Endothelial cell of umbilical vein (primary cell): ENCODE measurements at regions not wholly inside any gene's neighbourhood (a gene's known extent, or its start where the extent isn't known, plus 50 kb on each side); places are given as distances from the start of the nearest gene placed in this dataset.

Source experiments
- CTCF ChIP-seq, 2 donors: IDR thresholded peaks; 1 replicate in 1 of 2; 2 replicates in 1 of 2; pipeline ENCODE4 v1.5.1; 2011; ENCODE audit warnings: low read length in 2 of 2, mild to moderate bottlenecking in 2 of 2, moderate library complexity in 2 of 2, control low read depth in 1 of 2, inconsistent platforms in 1 of 2, low read depth in 1 of 2; ENCODE audit not compliant: insufficient read depth in 1 of 2; ENCODE audit errors: extremely low read depth in 1 of 2
- EZH2 ChIP-seq: IDR thresholded peaks from 2 replicates; pipeline ENCODE4 v1.6.1; 2012; ENCODE audit warnings: borderline replicate concordance, low read depth, mild to moderate bottlenecking, moderate library complexity, low read length, inconsistent platforms; ENCODE audit not compliant: severe bottlenecking
- FOS ChIP-seq: IDR thresholded peaks from 2 replicates; pipeline ENCODE4 v1.6.1; 2011; ENCODE audit warnings: mild to moderate bottlenecking, low read length, moderate library complexity, borderline replicate concordance; ENCODE audit not compliant: insufficient read depth
- POLR2A ChIP-seq: IDR thresholded peaks from 2 replicates; pipeline ENCODE4 v1.6.1; 2012; ENCODE audit warnings: low read depth, mild to moderate bottlenecking, control low read depth, low read length
- POLR2AphosphoS5 ChIP-seq: IDR thresholded peaks from 2 replicates; pipeline ENCODE4 v1.6.1; 2012; ENCODE audit warnings: low read depth, mild to moderate bottlenecking, control low read depth, low read length, moderate library complexity; ENCODE audit not compliant: insufficient read depth

DNA sequence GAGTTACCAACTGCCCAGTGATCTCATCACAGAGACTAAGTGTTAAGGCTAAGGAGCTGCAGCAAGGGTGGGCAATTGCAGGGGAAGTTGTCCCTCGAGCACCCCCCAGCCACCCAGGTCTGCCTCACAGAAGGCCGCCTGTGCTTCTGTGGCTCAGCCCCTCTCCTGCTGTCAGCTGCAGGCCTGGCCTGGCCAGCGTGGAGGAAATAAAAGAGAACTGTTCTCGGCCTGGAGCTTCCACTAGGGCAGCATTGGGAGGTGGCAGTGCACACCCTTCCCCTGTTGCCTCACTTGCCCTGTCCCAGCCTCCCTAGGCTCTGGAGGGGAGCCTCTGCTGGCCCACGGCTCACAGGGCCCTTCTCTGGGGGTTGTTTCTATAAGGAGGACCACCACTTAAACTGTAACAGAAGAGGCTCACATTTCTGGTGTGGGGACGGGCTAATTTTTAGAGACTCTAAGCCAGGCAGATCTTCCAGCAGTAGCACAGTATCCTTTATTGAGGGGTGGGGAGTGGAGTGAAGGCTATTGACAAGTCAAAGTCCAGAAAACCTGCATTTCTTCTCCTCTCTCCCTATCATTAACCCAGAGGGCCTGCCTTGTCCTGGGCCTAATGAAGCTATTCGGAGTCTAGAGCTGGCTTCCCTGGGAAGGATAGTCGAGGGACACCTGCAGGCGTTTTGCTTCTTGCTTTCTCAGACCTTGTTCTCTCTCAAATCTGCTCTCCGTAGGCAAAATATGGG is 75.6 kb upstream of the ADPGK start:
- TF ChIP-seq CTCF (IDR thresholded peaks at IDR 0.05; ENCODE audit: extremely low read depth in 1 of 2, insufficient read depth in 1 of 2, low read depth in 1 of 2, low read length in 2 of 2) = no peak
- TF ChIP-seq POLR2A = no peak
- TF ChIP-seq FOS = no peak
- no peak for TF ChIP-seq POLR2AphosphoS5
- no peak for TF ChIP-seq EZH2
